Panc1 (cell line): ENCODE measurements at regions not wholly inside any gene's neighbourhood (a gene's known extent, or its start where the extent isn't known, plus 50 kb on each side); places are given as distances from the start of the nearest gene placed in this dataset.

Experiments used
- ATAC-seq: fragments of 200-7000 bp; cut with Tn5 transposase; 2 replicates; pipeline ENCODE4 v1.9.1; 2020; ENCODE audit warnings: mild to moderate bottlenecking, moderate library complexity
- BruUV-seq: library from RNA; stranded (reverse); fragments of 400-500 nt; replicated peaks from 2 replicates; lab custom pipeline; 2021; lab: Mats Ljungman, UMichigan
- CTCF ChIA-PET: fragments of 300-600 bp; sonication (Branson Sonifier 250); formaldehyde crosslinking; loops from one replicate; lab custom pipeline; 2022; ENCODE audit warnings: antibody characterized with exemption; lab: Charles Lee
- POLR2A ChIA-PET: fragments of 300-600 bp; sonication (Branson Sonifier 250); formaldehyde crosslinking; loops from one replicate; lab custom pipeline; 2022; ENCODE audit warnings: antibody characterized with exemption; lab: Charles Lee
- DNase-seq: peaks from one replicate; pipeline ENCODE4 v3.0.0-alpha.2; 2010; ENCODE audit warnings: low read depth, low spot score
- H3K27ac ChIP-seq: 2 replicates; pipeline ENCODE4 v1.5.1; 2011; ENCODE audit warnings: mild to moderate bottlenecking, low read length, inconsistent platforms
- H3K27me3 ChIP-seq: fragments of 200-500 bp; sonication (Bioruptor generic); 2 replicates; pipeline ENCODE4 v1.6.0; 2014; ENCODE audit warnings: low read length, inconsistent platforms; ENCODE audit not compliant: control insufficient read depth, insufficient read depth
- H3K36me3 ChIP-seq: fragments of 200-500 bp; sonication (Bioruptor generic); 2 replicates; pipeline ENCODE4 v1.5.1; 2014; ENCODE audit warnings: inconsistent platforms, mild to moderate bottlenecking, low read length, moderate library complexity; ENCODE audit not compliant: control insufficient read depth, insufficient read depth
- H3K4me1 ChIP-seq: 2 replicates; pipeline ENCODE4 v1.5.1; 2011; ENCODE audit warnings: inconsistent platforms, mild to moderate bottlenecking, low read length, moderate library complexity; ENCODE audit not compliant: control insufficient read depth, insufficient read depth
- H3K4me3 ChIP-seq, 2 experiments: 2 replicates each; pipeline ENCODE4 v1.5.1; 2011 to 2012; ENCODE audit warnings: low read depth in 2 of 2, low read length in 2 of 2, mild to moderate bottlenecking in 2 of 2, inconsistent platforms in 1 of 2, moderate library complexity in 1 of 2
- H3K9me3 ChIP-seq: fragments of 200-500 bp; sonication (Bioruptor generic); 2 replicates; pipeline ENCODE4 v1.5.1; 2014; ENCODE audit warnings: low read depth, mild to moderate bottlenecking, inconsistent platforms, low read length, moderate library complexity; ENCODE audit not compliant: control insufficient read depth, insufficient read depth
- POLR2AphosphoS5 ChIP-seq: IDR thresholded peaks from 2 replicates; pipeline ENCODE4 v1.6.1; 2012; ENCODE audit warnings: mild to moderate bottlenecking, low read depth, low read length, moderate library complexity
- REST ChIP-seq, 2 experiments: IDR thresholded peaks; 2 replicates each; pipeline ENCODE4 v1.6.1; 2011 to 2012; ENCODE audit warnings: low read depth in 2 of 2, control low read depth in 1 of 2, low read length in 1 of 2, mild to moderate bottlenecking in 1 of 2, moderate library complexity in 1 of 2; ENCODE audit not compliant: insufficient read depth in 1 of 2
- SIN3A ChIP-seq: IDR thresholded peaks from 2 replicates; pipeline ENCODE4 v1.6.1; 2012; ENCODE audit warnings: low read depth, mild to moderate bottlenecking, low read length, moderate library complexity, borderline replicate concordance; ENCODE audit not compliant: insufficient read depth
- TCF7L2 ChIP-seq: IDR thresholded peaks from 2 replicates; pipeline ENCODE4 v1.6.1; 2011; ENCODE audit warnings: mild to moderate bottlenecking, low read depth, low read length, inconsistent platforms
- in situ Hi-C: cut with HindIII; loops from 2 replicates; pipeline ENCODE4 v1.10.0; 2016; ENCODE audit warnings: low sequenced_read_pairs, low pct_unique_long_range_greater_than_20kb
- intact Hi-C: fragments of 100-400 bp; cut with micrococcal nuclease; formaldehyde crosslinking; loops from one replicate; pipeline ENCODE4 v1.10.0; 2022; ENCODE audit not compliant: unreplicated experiment
- TF ChIP-seq, protein P1 (sequence below): fragments of 450-650 bp; IDR thresholded peaks from 2 replicates; pipeline ENCODE4 v1.5.1; 2017; ENCODE audit warnings: mild to moderate bottlenecking

- in situ Hi-C loops = no loop called here
Measured at GRCh38 chr12:107352347-107353081, 259.2 kb upstream of the CRY1 start.

DNA sequence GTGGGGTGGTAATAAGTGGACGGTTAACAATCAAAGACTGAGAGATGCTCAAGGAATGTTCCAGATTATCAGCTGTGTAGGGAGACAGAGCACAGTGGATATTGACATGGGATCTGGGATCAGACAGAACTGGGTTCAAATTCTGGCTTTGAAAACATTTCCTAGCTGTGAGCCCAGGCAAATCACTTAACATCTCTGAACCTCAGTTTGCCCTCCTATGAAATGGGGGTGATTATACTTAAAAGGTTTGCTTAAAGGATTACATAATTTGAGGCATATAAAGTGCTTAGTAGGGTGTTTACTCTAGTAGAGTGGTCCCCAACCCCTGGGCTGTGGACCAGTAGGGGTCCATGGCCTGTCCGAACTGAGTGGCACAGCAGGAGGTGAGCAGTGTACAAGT lies 260.0 kb upstream of the CRY1 start:
- in situ Hi-C loops (no loop called here), intact Hi-C loops (no loop called here)
- CTCF ChIA-PET = no interaction called here
- ATAC-seq (no peak), DNase-seq (no peak)
- POLR2A ChIA-PET = no interaction called here
- Histone ChIP-seq H3K4me3 (no peak overlapping the region), H3K36me3 (no peaks in the 10 kb centered on the region), H3K27ac (no peak overlapping the region), H3K27me3 (no peaks in the 10 kb centered on the region), H3K4me1 (no peaks in the 10 kb centered on the region), H3K9me3 (no peaks in the 10 kb centered on the region)
- BruUV-seq = no TSS peak
- no peak for TF ChIP-seq TCF7L2
- TF ChIP-seq SIN3A = no peak
- TF ChIP-seq, protein P1, sequence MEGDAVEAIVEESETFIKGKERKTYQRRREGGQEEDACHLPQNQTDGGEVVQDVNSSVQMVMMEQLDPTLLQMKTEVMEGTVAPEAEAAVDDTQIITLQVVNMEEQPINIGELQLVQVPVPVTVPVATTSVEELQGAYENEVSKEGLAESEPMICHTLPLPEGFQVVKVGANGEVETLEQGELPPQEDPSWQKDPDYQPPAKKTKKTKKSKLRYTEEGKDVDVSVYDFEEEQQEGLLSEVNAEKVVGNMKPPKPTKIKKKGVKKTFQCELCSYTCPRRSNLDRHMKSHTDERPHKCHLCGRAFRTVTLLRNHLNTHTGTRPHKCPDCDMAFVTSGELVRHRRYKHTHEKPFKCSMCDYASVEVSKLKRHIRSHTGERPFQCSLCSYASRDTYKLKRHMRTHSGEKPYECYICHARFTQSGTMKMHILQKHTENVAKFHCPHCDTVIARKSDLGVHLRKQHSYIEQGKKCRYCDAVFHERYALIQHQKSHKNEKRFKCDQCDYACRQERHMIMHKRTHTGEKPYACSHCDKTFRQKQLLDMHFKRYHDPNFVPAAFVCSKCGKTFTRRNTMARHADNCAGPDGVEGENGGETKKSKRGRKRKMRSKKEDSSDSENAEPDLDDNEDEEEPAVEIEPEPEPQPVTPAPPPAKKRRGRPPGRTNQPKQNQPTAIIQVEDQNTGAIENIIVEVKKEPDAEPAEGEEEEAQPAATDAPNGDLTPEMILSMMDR = no peak
- no peak for TF ChIP-seq POLR2AphosphoS5
- TF ChIP-seq REST (IDR thresholded peaks at IDR 0.05; ENCODE audit: insufficient read depth in 1 of 2, low read depth in 2 of 2, low read length in 1 of 2) = no peak

More at GRCh38 chr12:107352347-107353081, 259.2 kb upstream of the CRY1 start:
- BruUV-seq = no TSS peak
- POLR2A ChIA-PET = no interaction called here
- intact Hi-C loops = no loop called here
- no peak overlapping the region for H3K4me3 ChIP-seq
- CTCF ChIA-PET = no interaction called here
- H3K9me3 ChIP-seq = no peaks in the 10 kb centered on the region
- no peak for TF ChIP-seq POLR2AphosphoS5
- TF ChIP-seq REST (IDR thresholded peaks at IDR 0.05; ENCODE audit: insufficient read depth in 1 of 2, low read depth in 2 of 2, low read length in 1 of 2) = no peak
- no peaks in the 10 kb centered on the region for H3K4me1 ChIP-seq
- DNase-seq (no peak), ATAC-seq (no peak)
- H3K27ac ChIP-seq = no peak overlapping the region
- no peaks in the 10 kb centered on the region for H3K36me3 ChIP-seq
- no peaks in the 10 kb centered on the region for H3K27me3 ChIP-seq
